Muscle of back (tissue), 3 donors: ENCODE measurements at regions not wholly inside any gene's neighbourhood (a gene's known extent, or its start where the extent isn't known, plus 50 kb on each side); places are given as distances from the start of the nearest gene placed in this dataset.
"Not testable (repeated sequence)": the region's sequence is repeated elsewhere in the genome, so short reads cannot be mapped to it uniquely, and the experiment has no call there.

ENCODE experiments used
- DNase-seq, 3 donors: peaks; one replicate each; pipeline versions ENCODE4 v3.0.0 to v3.0.0-alpha.2; 2013

GRCh38 chr14:99028521-99028920 is 243.5 kb downstream of the BCL11B start:
- DNase-seq, result no peak

GRCh38 chr14:99029145-99029915 is 242.7 kb downstream of the BCL11B start:
- no peak for DNase-seq

DNA sequence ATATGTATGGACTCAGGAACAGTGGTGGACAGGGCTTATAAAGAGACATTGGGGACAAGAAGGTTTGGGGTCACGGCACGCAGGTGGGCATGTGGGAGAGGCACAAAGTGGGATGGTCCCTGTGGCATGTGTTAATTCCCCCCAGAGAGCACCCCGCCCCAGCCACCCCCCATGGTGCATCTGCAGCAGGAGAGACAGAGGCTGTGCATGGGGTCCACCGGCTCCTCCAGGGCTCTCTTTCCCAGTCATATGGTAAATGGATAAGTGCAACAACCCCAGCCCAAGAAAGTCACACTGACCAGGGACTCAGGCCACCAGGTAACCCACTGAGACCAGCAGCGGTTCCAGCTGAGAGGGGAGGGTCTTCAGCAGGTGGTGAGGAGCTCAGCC is 242.1 kb downstream of the BCL11B start:
- DNase-seq, result no peak

GRCh38 chr14:99030454-99030853 is 241.5 kb downstream of the BCL11B start:
- no peak for DNase-seq

- DNase-seq, result no peak
Observed at GRCh38 chr14:99032759-99033158, 239.2 kb downstream of the BCL11B start.

DNA sequence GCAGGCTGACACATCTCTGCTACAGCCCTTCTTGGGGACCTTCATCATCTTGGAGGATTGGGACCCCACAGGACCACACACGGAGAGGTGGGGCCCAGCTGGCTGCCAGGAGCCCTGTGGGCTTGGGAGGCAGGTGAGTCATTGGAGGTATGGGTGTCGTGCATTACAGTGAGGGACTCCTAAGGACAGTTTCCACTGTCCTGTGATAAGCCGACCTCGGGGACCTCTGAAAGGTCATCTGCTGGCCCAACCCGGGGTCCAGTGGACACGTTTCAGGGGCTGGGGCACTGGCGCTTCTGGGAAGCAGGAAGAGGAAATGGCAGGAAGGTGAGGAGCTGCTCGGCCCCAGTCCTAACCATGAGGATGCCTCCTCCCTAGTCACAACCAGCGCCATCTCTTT is 238.0 kb downstream of the BCL11B start:
- no peak for DNase-seq

DNA sequence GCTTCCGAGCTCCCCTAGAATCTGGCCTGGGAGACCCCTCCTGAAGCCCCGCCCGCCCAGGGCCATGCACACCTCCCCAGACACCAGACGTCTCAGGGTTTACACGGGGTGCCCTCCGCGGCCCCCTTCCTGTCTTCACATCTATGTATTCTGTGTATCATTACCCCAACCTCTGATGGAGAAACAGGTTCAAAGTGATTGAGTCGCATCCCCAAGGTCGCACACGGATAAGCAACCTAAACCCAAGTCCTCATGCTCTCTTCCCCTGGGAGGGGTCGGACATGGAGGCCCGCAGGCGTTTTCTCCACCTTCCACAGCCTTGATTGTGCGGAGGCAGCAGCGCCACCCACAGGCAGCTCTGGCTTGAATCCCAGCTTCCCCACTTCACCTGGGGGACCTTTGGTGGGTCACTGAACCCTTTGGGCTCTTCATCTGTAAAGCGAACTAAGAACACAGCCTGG is 237.3 kb downstream of the BCL11B start:
- no peak for DNase-seq

GRCh38 chr14:99035268-99035667 is 236.7 kb downstream of the BCL11B start:
- DNase-seq, result peak; percentile 56 to 82 (median 70)

- DNase-seq, result peak; percentile 88 to 95 (median 93)
Observed at GRCh38 chr14:99035712-99036610, 236.0 kb downstream of the BCL11B start.

- peak in 1 of 3 donors; percentile 46 for DNase-seq
Observed at GRCh38 chr14:99036611-99037293, 235.2 kb downstream of the BCL11B start.

- DNase-seq, result not testable (repeated sequence)
Observed at GRCh38 chr14:99037326-99037725, 234.7 kb downstream of the BCL11B start.

GRCh38 chr14:99037777-99038430 is 234.1 kb downstream of the BCL11B start:
- DNase-seq, result no peak

DNA sequence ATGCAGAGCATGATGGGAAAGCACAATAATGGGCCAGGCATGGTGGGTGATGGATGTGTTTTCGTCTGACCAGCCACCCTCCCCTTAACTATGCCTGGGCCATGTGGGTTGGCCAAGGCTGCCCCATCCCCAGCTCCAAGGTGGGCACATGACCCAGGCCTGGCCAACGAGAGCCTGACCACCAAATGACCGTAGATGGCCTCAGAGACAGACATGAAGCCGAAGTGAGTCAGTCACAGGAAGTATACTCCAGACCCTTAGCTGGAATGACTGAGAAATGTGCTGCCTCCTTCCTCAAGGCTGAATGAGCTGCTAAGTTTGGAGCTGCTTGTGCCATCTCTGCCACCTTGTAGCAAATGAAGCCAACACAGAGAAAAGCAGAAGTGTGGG is 233.6 kb downstream of the BCL11B start:
- peak in 1 of 3 donors; percentile 16 for DNase-seq

DNA sequence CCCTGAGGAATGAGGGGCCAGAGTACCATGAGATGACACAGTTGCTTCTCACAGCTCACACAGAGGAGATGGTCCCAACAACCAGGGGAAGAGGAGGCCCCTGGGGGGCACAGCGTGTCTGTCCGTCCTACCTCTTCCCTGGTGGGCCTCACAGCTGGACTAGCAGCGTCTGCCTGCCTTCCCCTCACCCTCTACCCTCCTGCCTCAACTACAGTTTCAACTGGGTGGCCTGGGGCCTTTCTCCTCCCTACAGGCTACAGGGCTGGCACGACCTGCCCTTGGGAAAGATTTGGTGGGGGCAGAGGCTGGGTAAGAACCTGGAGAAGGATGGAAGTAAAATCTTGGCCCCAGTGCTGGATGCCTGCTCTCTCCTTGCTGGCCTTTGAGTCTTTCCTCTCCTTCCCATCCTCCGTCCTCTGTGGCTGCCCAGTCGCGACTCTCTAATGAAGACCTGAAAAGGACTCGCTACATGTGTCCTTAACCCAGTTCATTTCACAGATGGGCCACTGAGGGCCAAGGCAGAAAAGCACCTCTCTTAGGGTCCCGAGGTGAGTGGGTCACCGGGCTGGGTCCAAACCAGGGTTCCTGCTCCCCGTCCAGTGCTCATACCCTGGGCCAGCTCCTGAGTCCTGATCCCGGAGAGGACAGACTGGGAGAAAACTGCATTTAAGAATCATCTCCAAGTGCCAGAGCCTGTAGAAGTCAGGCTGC is 232.5 kb downstream of the BCL11B start:
- no peak for DNase-seq

DNA sequence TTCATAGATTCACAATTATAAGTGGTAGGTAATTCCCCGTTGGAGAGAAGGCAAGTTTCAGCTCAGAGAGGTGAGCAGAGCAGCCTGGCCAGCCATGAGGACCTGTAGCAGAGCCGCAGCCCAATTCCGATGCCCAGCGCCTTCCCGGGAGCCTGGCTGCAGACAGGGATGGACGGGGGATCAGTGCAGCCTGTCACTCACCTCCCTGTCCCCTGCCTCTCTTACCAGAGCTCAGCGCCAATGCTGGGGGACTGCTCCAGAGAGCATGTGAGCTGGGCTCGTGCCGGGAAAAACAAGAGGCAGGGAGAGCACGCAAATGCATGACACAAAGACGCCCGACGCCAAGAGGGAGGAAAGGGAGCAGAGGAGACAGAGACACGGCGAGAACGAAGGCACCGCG is 231.9 kb downstream of the BCL11B start:
- DNase-seq, result no peak

DNA sequence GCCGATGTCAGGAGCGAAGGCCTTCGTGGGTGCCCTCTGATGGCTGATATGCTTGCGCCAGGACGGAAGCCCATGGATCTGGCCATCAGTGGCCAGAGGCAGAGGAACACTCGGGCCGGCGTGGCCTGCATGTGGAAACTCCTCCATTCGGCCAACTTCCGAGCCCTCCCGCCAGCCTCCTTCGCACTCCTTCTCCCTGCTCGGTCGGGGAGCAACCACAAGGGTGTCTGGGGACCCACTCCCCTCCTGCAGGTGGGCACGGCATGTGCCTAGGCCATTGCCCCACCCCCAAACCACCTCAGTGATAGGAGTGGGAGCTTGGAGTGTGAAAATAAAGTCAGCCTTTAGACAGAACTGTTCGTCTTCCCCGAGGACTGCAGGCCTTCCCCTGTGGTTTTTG is 231.3 kb downstream of the BCL11B start:
- DNase-seq, result no peak

GRCh38 chr14:99041141-99041819 is 230.7 kb downstream of the BCL11B start:
- DNase-seq, result no peak

- DNase-seq, result no peak
Observed at GRCh38 chr14:99041820-99042174, 230.2 kb downstream of the BCL11B start.

GRCh38 chr14:99042381-99043266 is 229.4 kb downstream of the BCL11B start:
- no peak for DNase-seq

GRCh38 chr14:99043267-99043615 is 228.8 kb downstream of the BCL11B start:
- DNase-seq, result peak in 1 of 3 donors; percentile 16
